ENCODE measurements at regions not wholly inside any gene's neighbourhood (a gene's known extent, or its start where the extent isn't known, plus 50 kb on each side); places are given as distances from the start of the nearest gene placed in this dataset.

DNA sequence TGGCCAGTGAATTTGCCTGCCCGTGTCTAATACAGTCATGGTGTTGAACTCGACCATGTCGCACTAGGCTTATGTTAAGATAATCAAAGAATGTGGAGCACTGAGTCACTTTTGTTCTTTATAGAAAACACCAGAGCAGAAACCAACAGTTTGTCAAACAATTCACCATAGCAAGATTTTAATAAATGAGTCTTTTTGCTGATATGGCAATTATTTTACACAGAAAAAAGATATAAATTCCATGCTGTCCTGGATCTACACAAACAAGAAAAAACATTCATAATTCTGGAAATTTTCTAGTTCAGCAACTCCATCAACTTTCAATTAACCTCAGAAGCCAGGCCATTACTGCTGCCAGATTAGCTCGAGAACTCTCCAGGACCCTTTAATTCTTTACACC lies 208.9 kb downstream of the ZNF608 start:
- TF ChIP-seq ISL1 (CRISPR knock-in tag; IDR thresholded peaks at IDR 0.05) = no peak
- TF ChIP-seq SNAI2 (CRISPR knock-in tag; IDR thresholded peaks at IDR 0.05) = no peak
- no peak for TF ChIP-seq RARB (CRISPR knock-in tag; IDR thresholded peaks at IDR 0.05)
- TF ChIP-seq ZFP30 (CRISPR knock-in tag; IDR thresholded peaks at IDR 0.05) = no peak
- no peak for TF ChIP-seq BACH2 (CRISPR knock-in tag; IDR thresholded peaks at IDR 0.05; ENCODE audit: borderline replicate concordance)
- TF ChIP-seq OSR1 (CRISPR knock-in tag; IDR thresholded peaks at IDR 0.05) = no peak
- no peak for TF ChIP-seq ARNTL (CRISPR knock-in tag; IDR thresholded peaks at IDR 0.05; ENCODE audit: borderline replicate concordance, low read depth)
- no peak for TF ChIP-seq ESRRG (CRISPR knock-in tag; IDR thresholded peaks at IDR 0.05)
- no peak for TF ChIP-seq ZNF70 (CRISPR knock-in tag; IDR thresholded peaks at IDR 0.05)
- no peak for TF ChIP-seq CSRNP3 (CRISPR knock-in tag; IDR thresholded peaks at IDR 0.05)
- TF ChIP-seq, protein P1, sequence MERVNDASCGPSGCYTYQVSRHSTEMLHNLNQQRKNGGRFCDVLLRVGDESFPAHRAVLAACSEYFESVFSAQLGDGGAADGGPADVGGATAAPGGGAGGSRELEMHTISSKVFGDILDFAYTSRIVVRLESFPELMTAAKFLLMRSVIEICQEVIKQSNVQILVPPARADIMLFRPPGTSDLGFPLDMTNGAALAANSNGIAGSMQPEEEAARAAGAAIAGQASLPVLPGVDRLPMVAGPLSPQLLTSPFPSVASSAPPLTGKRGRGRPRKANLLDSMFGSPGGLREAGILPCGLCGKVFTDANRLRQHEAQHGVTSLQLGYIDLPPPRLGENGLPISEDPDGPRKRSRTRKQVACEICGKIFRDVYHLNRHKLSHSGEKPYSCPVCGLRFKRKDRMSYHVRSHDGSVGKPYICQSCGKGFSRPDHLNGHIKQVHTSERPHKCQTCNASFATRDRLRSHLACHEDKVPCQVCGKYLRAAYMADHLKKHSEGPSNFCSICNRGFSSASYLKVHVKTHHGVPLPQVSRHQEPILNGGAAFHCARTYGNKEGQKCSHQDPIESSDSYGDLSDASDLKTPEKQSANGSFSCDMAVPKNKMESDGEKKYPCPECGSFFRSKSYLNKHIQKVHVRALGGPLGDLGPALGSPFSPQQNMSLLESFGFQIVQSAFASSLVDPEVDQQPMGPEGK (CRISPR knock-in tag; IDR thresholded peaks at IDR 0.05; ENCODE audit: borderline replicate concordance) = no peak
- ATAC-seq = no peak

DNA sequence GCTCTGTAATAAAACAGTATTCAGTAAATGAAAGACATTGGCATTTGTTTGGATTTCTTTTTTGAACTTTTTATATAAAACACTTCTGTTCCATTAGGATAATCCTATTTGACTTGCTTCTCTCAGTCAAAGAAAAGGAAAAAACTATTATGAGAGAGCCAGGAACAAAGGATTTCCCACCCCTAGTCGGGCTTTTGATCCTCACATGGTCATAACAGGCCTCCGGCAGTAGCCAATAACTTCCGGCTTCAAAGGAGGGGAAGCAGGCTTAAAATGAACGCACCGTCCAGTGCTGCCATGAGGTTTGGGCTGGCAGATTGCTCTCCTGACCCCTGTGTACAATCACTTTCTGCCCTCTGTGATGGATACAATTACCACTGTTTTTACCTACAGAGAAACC lies 209.3 kb downstream of the ZNF608 start:
- no peak for ATAC-seq
- no peak for TF ChIP-seq ZC3H10 (CRISPR knock-in tag; IDR thresholded peaks at IDR 0.05)
- TF ChIP-seq CSDC2 (CRISPR knock-in tag; IDR thresholded peaks at IDR 0.05) = no peak
- no peak for TF ChIP-seq SNAI2 (CRISPR knock-in tag; IDR thresholded peaks at IDR 0.05)
- no peak for TF ChIP-seq ESRRG (CRISPR knock-in tag; IDR thresholded peaks at IDR 0.05)
- no peak for TF ChIP-seq OSR1 (CRISPR knock-in tag; IDR thresholded peaks at IDR 0.05)
- TF ChIP-seq PPARA (CRISPR knock-in tag; IDR thresholded peaks at IDR 0.05; ENCODE audit: borderline replicate concordance) = no peak
- TF ChIP-seq ZNF8 (CRISPR knock-in tag; IDR thresholded peaks at IDR 0.05) = no peak
- TF ChIP-seq ZNF565 (CRISPR knock-in tag; conservative IDR thresholded peaks at IDR 0.05; ENCODE audit: low read depth) = no peak
- no peak for TF ChIP-seq BACH2 (CRISPR knock-in tag; IDR thresholded peaks at IDR 0.05; ENCODE audit: borderline replicate concordance)
- TF ChIP-seq TOX (CRISPR knock-in tag; IDR thresholded peaks at IDR 0.05; ENCODE audit: borderline replicate concordance) = no peak
- TF ChIP-seq ZNF70 (CRISPR knock-in tag; IDR thresholded peaks at IDR 0.05) = no peak
- TF ChIP-seq ISL1 (CRISPR knock-in tag; IDR thresholded peaks at IDR 0.05) = no peak
- no peak for TF ChIP-seq ZFP30 (CRISPR knock-in tag; IDR thresholded peaks at IDR 0.05)
- no peak for TF ChIP-seq CREB5 (CRISPR knock-in tag; IDR thresholded peaks at IDR 0.05; ENCODE audit: low read depth)
- no peak for TF ChIP-seq GLIS3 (CRISPR knock-in tag; IDR thresholded peaks at IDR 0.05)
- TF ChIP-seq ZFP3 (CRISPR knock-in tag; IDR thresholded peaks at IDR 0.05) = no peak
- TF ChIP-seq, protein P2, sequence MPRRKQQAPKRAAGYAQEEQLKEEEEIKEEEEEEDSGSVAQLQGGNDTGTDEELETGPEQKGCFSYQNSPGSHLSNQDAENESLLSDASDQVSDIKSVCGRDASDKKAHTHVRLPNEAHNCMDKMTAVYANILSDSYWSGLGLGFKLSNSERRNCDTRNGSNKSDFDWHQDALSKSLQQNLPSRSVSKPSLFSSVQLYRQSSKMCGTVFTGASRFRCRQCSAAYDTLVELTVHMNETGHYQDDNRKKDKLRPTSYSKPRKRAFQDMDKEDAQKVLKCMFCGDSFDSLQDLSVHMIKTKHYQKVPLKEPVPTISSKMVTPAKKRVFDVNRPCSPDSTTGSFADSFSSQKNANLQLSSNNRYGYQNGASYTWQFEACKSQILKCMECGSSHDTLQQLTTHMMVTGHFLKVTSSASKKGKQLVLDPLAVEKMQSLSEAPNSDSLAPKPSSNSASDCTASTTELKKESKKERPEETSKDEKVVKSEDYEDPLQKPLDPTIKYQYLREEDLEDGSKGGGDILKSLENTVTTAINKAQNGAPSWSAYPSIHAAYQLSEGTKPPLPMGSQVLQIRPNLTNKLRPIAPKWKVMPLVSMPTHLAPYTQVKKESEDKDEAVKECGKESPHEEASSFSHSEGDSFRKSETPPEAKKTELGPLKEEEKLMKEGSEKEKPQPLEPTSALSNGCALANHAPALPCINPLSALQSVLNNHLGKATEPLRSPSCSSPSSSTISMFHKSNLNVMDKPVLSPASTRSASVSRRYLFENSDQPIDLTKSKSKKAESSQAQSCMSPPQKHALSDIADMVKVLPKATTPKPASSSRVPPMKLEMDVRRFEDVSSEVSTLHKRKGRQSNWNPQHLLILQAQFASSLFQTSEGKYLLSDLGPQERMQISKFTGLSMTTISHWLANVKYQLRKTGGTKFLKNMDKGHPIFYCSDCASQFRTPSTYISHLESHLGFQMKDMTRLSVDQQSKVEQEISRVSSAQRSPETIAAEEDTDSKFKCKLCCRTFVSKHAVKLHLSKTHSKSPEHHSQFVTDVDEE (CRISPR knock-in tag; IDR thresholded peaks at IDR 0.05) = no peak

DNA sequence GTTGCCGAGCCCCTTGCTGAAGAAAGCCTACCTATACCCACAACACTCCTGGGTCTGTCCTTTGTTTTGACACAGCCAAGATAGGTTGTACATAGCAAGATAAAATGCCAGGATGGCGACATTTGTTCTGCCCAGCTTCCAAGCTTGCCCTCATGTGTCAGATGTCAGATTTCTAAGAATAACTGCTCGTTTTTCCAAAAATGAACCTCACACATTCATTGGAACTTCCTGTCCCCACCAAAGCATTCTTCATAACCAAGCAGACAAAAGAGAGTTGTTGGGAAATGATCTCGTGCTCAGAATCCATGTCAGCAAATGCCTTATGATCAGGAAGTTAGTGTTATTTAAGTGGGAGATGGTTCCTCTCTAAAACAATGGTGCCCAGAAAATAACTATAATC lies 210.1 kb downstream of the ZNF608 start:
- ATAC-seq = no peak
- TF ChIP-seq ZFP30 (CRISPR knock-in tag; IDR thresholded peaks at IDR 0.05) (no peak), TOX (CRISPR knock-in tag; IDR thresholded peaks at IDR 0.05; ENCODE audit: borderline replicate concordance) (no peak), ZNF70 (CRISPR knock-in tag; IDR thresholded peaks at IDR 0.05) (no peak), OSR1 (CRISPR knock-in tag; IDR thresholded peaks at IDR 0.05) (no peak), GLIS3 (CRISPR knock-in tag; IDR thresholded peaks at IDR 0.05) (no peak), ESRRG (CRISPR knock-in tag; IDR thresholded peaks at IDR 0.05) (no peak), BACH2 (CRISPR knock-in tag; IDR thresholded peaks at IDR 0.05; ENCODE audit: borderline replicate concordance) (no peak), ZFP3 (CRISPR knock-in tag; IDR thresholded peaks at IDR 0.05) (no peak), ZNF565 (CRISPR knock-in tag; conservative IDR thresholded peaks at IDR 0.05; ENCODE audit: low read depth) (no peak), CSRNP3 (CRISPR knock-in tag; IDR thresholded peaks at IDR 0.05) (no peak), SNAI2 (CRISPR knock-in tag; IDR thresholded peaks at IDR 0.05) (no peak), ARNTL (CRISPR knock-in tag; IDR thresholded peaks at IDR 0.05; ENCODE audit: borderline replicate concordance, low read depth) (no peak), ISL1 (CRISPR knock-in tag; IDR thresholded peaks at IDR 0.05) (no peak)
- TF ChIP-seq, protein P3, sequence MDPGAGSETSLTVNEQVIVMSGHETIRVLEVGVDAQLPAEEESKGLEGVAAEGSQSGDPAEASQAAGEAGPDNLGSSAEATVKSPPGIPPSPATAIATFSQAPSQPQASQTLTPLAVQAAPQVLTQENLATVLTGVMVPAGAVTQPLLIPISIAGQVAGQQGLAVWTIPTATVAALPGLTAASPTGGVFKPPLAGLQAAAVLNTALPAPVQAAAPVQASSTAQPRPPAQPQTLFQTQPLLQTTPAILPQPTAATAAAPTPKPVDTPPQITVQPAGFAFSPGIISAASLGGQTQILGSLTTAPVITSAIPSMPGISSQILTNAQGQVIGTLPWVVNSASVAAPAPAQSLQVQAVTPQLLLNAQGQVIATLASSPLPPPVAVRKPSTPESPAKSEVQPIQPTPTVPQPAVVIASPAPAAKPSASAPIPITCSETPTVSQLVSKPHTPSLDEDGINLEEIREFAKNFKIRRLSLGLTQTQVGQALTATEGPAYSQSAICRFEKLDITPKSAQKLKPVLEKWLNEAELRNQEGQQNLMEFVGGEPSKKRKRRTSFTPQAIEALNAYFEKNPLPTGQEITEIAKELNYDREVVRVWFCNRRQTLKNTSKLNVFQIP (CRISPR knock-in tag; IDR thresholded peaks at IDR 0.05; ENCODE audit: borderline replicate concordance, low read depth) = no peak
